Esophagus squamous epithelium (tissue), 5 donors: ENCODE measurements at regions not wholly inside any gene's neighbourhood (a gene's known extent, or its start where the extent isn't known, plus 50 kb on each side); places are given as distances from the start of the nearest gene placed in this dataset.

Experiments
- DNase-seq: peaks from one replicate; lab custom pipeline; 2025; lab: John Stamatoyannopoulos, UW
- H3K27ac ChIP-seq, 4 donors: fragments of 200-600 bp; sonication (generic); one replicate each; pipeline ENCODE4 v1.5.1; 2016 to 2019; ENCODE audit warnings: mild to moderate bottlenecking in 1 of 4
- H3K27me3 ChIP-seq, 4 donors: fragments of 200-600 bp; sonication (generic); 1 replicate in 3 of 4; 2 replicates in 1 of 4; pipeline versions ENCODE4 v1.5.1 to v1.6.0; 2017 to 2021; ENCODE audit warnings: antibody characterized with exemption in 1 of 4
- H3K36me3 ChIP-seq, 3 donors: fragments of 200-600 bp; sonication (generic); one replicate each; pipeline ENCODE4 v1.5.1; 2016 to 2019
- H3K4me1 ChIP-seq, 3 donors: fragments of 200-600 bp; sonication (generic); one replicate each; pipeline ENCODE4 v1.5.1; 2017 to 2019
- H3K4me3 ChIP-seq, 4 donors: fragments of 200-600 bp; sonication (generic); 1 replicate in 3 of 4; 2 replicates in 1 of 4; pipeline ENCODE4 v1.5.1; 2016 to 2019; ENCODE audit warnings: mild to moderate bottlenecking in 2 of 4, moderate library complexity in 1 of 4
- H3K9me3 ChIP-seq, 3 donors: fragments of 200-600 bp; sonication (generic); one replicate each; pipeline ENCODE4 v1.5.1; 2016 to 2019
- CTCF ChIP-seq, 6 experiments: fragments of 450-650 bp in 4 of 6; fragments of 200-600 bp in 2 of 6; sonication (generic) in 2 of 6; IDR thresholded peaks; one replicate each; pipeline ENCODE4 v1.5.1; 2016 to 2019; ENCODE audit warnings: antibody characterized with exemption in 6 of 6, mild to moderate bottlenecking in 4 of 6, moderate library complexity in 4 of 6
- POLR2A ChIP-seq, 4 donors: fragments of 450-650 bp; IDR thresholded peaks; one replicate each; pipeline ENCODE4 v1.6.1; 2017; ENCODE audit warnings: antibody characterized with exemption in 4 of 4, mild to moderate bottlenecking in 4 of 4, moderate library complexity in 3 of 4
- WGBS, 2 donors: methylation state at CpG; one replicate each; pipeline ENCODE4 v1.1.5; 2018; 5-methylcytosine and 5-hydroxymethylcytosine counted together
- intact Hi-C: fragments of 100-400 bp; cut with DNase I; formaldehyde crosslinking; loops from one replicate; pipeline ENCODE4 v1.15.0; 2022
- donor health status: DM: yes; HTN: yes; CAD: no.

GRCh38 chr17:34773036-34773435, 188.2 kb downstream of the CCT6B start:
- TF ChIP-seq POLR2A (IDR thresholded peaks at IDR 0.05) (no peak), CTCF (IDR thresholded peaks at IDR 0.05) (no peak)
- H3K4me1 ChIP-seq, result no peaks in the 10 kb centered on the region
- intact Hi-C loops, result no loop called here
- H3K36me3 ChIP-seq, result no peaks in the 10 kb centered on the region
- H3K27ac ChIP-seq, result no peak overlapping the region
- H3K4me3 ChIP-seq, result no peak overlapping the region
- no peaks in the 10 kb centered on the region for H3K9me3 ChIP-seq
- H3K27me3 ChIP-seq, result peaks cover 0 to 34% (median 0%) of the 10 kb centered on the region in 4 donors
- WGBS, 2 donors, result 43 to 61% methylated on average over 3 to 4 of the region's 4 CpGs
- DNase-seq, result no peak

GRCh38 chr17:34771891-34772290, 189.4 kb downstream of the CCT6B start:
- no peaks in the 10 kb centered on the region for H3K4me1 ChIP-seq
- no peak for DNase-seq
- WGBS, 2 donors, result 73% methylated on average over 4 to 5 of the region's 5 CpGs
- H3K9me3 ChIP-seq, result no peaks in the 10 kb centered on the region
- H3K27ac ChIP-seq, result no peak overlapping the region
- intact Hi-C loops, result no loop called here
- H3K36me3 ChIP-seq, result no peaks in the 10 kb centered on the region
- H3K27me3 ChIP-seq, result peaks cover 0 to 34% (median 0%) of the 10 kb centered on the region in 4 donors
- H3K4me3 ChIP-seq, result no peak overlapping the region
- TF ChIP-seq CTCF (IDR thresholded peaks at IDR 0.05) (no peak), POLR2A (IDR thresholded peaks at IDR 0.05) (no peak)

GRCh38 chr17:34770586-34770985, 190.7 kb downstream of the CCT6B start:
- WGBS, 2 donors, result 41 to 47% methylated on average over 3 of the region's 3 CpGs
- intact Hi-C loops, result no loop called here
- no peak overlapping the region for H3K27ac ChIP-seq
- H3K4me1 ChIP-seq, result no peaks in the 10 kb centered on the region
- no peaks in the 10 kb centered on the region for H3K36me3 ChIP-seq
- no peaks in the 10 kb centered on the region for H3K9me3 ChIP-seq
- no peak for TF ChIP-seq POLR2A (IDR thresholded peaks at IDR 0.05)
- TF ChIP-seq CTCF (IDR thresholded peaks at IDR 0.05), result no peak
- DNase-seq, result no peak
- H3K4me3 ChIP-seq, result no peak overlapping the region
- H3K27me3 ChIP-seq, result peaks cover 0 to 25% (median 0%) of the 10 kb centered on the region in 4 donors

GRCh38 chr17:34769899-34770298, 190.5 kb downstream of the TMEM132E start:
- H3K4me1 ChIP-seq, result no peaks in the 10 kb centered on the region
- H3K36me3 ChIP-seq, result no peaks in the 10 kb centered on the region
- intact Hi-C loops, result no loop called here
- no peaks in the 10 kb centered on the region for H3K9me3 ChIP-seq
- DNase-seq, result no peak
- peaks cover 0 to 18% (median 0%) of the 10 kb centered on the region in 4 donors for H3K27me3 ChIP-seq
- WGBS, 2 donors, result 80 to 82% methylated on average over 2 of the region's 2 CpGs
- TF ChIP-seq CTCF (IDR thresholded peaks at IDR 0.05), result no peak
- TF ChIP-seq POLR2A (IDR thresholded peaks at IDR 0.05), result no peak
- H3K4me3 ChIP-seq, result no peak overlapping the region
- no peak overlapping the region for H3K27ac ChIP-seq

GRCh38 chr17:34769049-34769448, 189.7 kb downstream of the TMEM132E start:
- WGBS, 2 donors, result 66 to 73% methylated on average over 2 of the region's 2 CpGs
- DNase-seq, result no peak
- no peaks in the 10 kb centered on the region for H3K9me3 ChIP-seq

More at GRCh38 chr17:34769049-34769448, 189.7 kb downstream of the TMEM132E start:
- no peaks in the 10 kb centered on the region for H3K36me3 ChIP-seq
- H3K27me3 ChIP-seq, result peaks cover 0 to 14% (median 0%) of the 10 kb centered on the region in 4 donors
- no peak overlapping the region for H3K27ac ChIP-seq
- no peaks in the 10 kb centered on the region for H3K4me1 ChIP-seq
- H3K4me3 ChIP-seq, result no peak overlapping the region
- no peak for TF ChIP-seq POLR2A (IDR thresholded peaks at IDR 0.05)
- no peak for TF ChIP-seq CTCF (IDR thresholded peaks at IDR 0.05)
- intact Hi-C loops, result no loop called here
